Inferior parietal cortex (tissue), 1 donor: ENCODE measurements at regions not wholly inside any gene's neighbourhood (a gene's known extent, or its start where the extent isn't known, plus 50 kb on each side); places are given as distances from the start of the nearest gene placed in this dataset.
"Not testable (repeated sequence)": the region's sequence is repeated elsewhere in the genome, so short reads cannot be mapped to it uniquely, and the experiment has no call there.

ENCODE experiments used
- DNase-seq: peaks from one replicate; pipeline ENCODE4 v3.0.0-alpha.2; 2016; ENCODE audit errors: extremely low spot score

GRCh38 chr12:34097213-34097612 is 74.9 kb downstream of the ALG10 start:
- DNase-seq: no peak

GRCh38 chr12:34105392-34105933 is 83.2 kb downstream of the ALG10 start:
- no peak for DNase-seq

GRCh38 chr12:34106172-34106571 is 83.9 kb downstream of the ALG10 start:
- DNase-seq: no peak

GRCh38 chr12:34107016-34107415 is 84.7 kb downstream of the ALG10 start:
- DNase-seq: no peak

GRCh38 chr12:34107781-34108404 is 85.6 kb downstream of the ALG10 start:
- DNase-seq: no peak

GRCh38 chr12:34108405-34108803 is 86.1 kb downstream of the ALG10 start:
- DNase-seq: no peak

- DNase-seq: no peak
Measured at GRCh38 chr12:34108967-34109366, 86.7 kb downstream of the ALG10 start.

- no peak for DNase-seq
Measured at GRCh38 chr12:34109390-34109789, 87.1 kb downstream of the ALG10 start.

GRCh38 chr12:34109909-34110531 is 87.7 kb downstream of the ALG10 start:
- not testable (repeated sequence) for DNase-seq

- DNase-seq: no peak
Measured at GRCh38 chr12:34119366-34119765, 97.1 kb downstream of the ALG10 start.

GRCh38 chr12:34121360-34121759 is 99.1 kb downstream of the ALG10 start:
- DNase-seq: no peak

GRCh38 chr12:34123092-34123491 is 100.8 kb downstream of the ALG10 start:
- DNase-seq: peak; percentile 81

GRCh38 chr12:34124608-34125007 is 102.3 kb downstream of the ALG10 start:
- DNase-seq: no peak

GRCh38 chr12:34126239-34126641 is 103.9 kb downstream of the ALG10 start:
- no peak for DNase-seq

- no peak for DNase-seq
Measured at GRCh38 chr12:34126805-34127204, 104.5 kb downstream of the ALG10 start.

- not testable (repeated sequence) for DNase-seq
Measured at GRCh38 chr12:34127379-34127778, 105.1 kb downstream of the ALG10 start.

- no peak for DNase-seq
Measured at GRCh38 chr12:34142430-34142829, 120.1 kb downstream of the ALG10 start.

- no peak for DNase-seq
Measured at GRCh38 chr12:34151019-34151418, 128.7 kb downstream of the ALG10 start.

- no peak for DNase-seq
Measured at GRCh38 chr12:34163443-34163842, 141.1 kb downstream of the ALG10 start.

GRCh38 chr12:34166427-34167060 is 144.2 kb downstream of the ALG10 start:
- DNase-seq: no peak

GRCh38 chr12:34168507-34168906 is 146.2 kb downstream of the ALG10 start:
- DNase-seq: not testable (repeated sequence)

GRCh38 chr12:34186492-34186891 is 164.2 kb downstream of the ALG10 start:
- DNase-seq: no peak

- no peak for DNase-seq
Measured at GRCh38 chr12:34188974-34189373, 166.7 kb downstream of the ALG10 start.
